Left colon (tissue), 2 donors: ENCODE measurements at regions not wholly inside any gene's neighbourhood (a gene's known extent, or its start where the extent isn't known, plus 50 kb on each side); places are given as distances from the start of the nearest gene placed in this dataset.
"Not testable (repeated sequence)": the region's sequence is repeated elsewhere in the genome, so short reads cannot be mapped to it uniquely, and the experiment has no call there.

Experiments used
- ATAC-seq: fragments of 200-7000 bp; cut with Tn5 transposase; one replicate; pipeline ENCODE4 v1.9.1; 2020; ENCODE audit warnings: mild to moderate bottlenecking, moderate library complexity
- DNase-seq, 2 donors: peaks; one replicate each; pipeline ENCODE4 v3.0.0-alpha.2; 2020
- intact Hi-C, 2 donors: fragments of 100-400 bp; cut with DNase I in 1 of 2; cut with micrococcal nuclease in 1 of 2; formaldehyde crosslinking; loops; one replicate each; pipeline versions ENCODE4 v1.11.2 to v1.14.0; 2022; cut with DNase I, micrococcal nuclease
- donor health status: DM: no; HTN: no; CAD: no.
- donor health status: DM: yes; HTN: yes; CAD: no.

GRCh38 chr1:38502758-38503157 is 356.8 kb downstream of the RRAGC start:
- DNase-seq (no peak), ATAC-seq (no peak)
- intact Hi-C loops: no loop called here

GRCh38 chr1:38500891-38501290 is 358.7 kb downstream of the RRAGC start:
- intact Hi-C loops: no loop called here

GRCh38 chr1:38500352-38500751 is 359.2 kb downstream of the RRAGC start:
- ATAC-seq: no peak

More at GRCh38 chr1:38500891-38501290, 358.7 kb downstream of the RRAGC start:
- ATAC-seq (no peak), DNase-seq (no peak)

GRCh38 chr1:38498686-38499085 is 360.9 kb downstream of the RRAGC start:
- ATAC-seq (no peak), DNase-seq (no peak)
- intact Hi-C loops: no loop called here

More at GRCh38 chr1:38500352-38500751, 359.2 kb downstream of the RRAGC start:
- intact Hi-C loops: no loop called here
- no peak for DNase-seq

- ATAC-seq: no peak
- intact Hi-C loops: no loop called here
- no peak for DNase-seq
These were observed 361.5 kb downstream of the RRAGC start for GRCh38 chr1:38497921-38498656.

GRCh38 chr1:38493306-38493705 is 366.3 kb downstream of the RRAGC start:
- ATAC-seq, intact Hi-C loops: not testable (repeated sequence)

GRCh38 chr1:38489844-38490270 is 369.7 kb downstream of the RRAGC start:
- peak in 1 of 2 donors; percentile 29 for DNase-seq
- intact Hi-C loops: no loop called here
- no peak for ATAC-seq

More at GRCh38 chr1:38493306-38493705, 366.3 kb downstream of the RRAGC start:
- not testable (repeated sequence) for DNase-seq

- DNase-seq: no peak
- intact Hi-C loops: no loop called here
- no peak for ATAC-seq
These were observed 371.2 kb downstream of the RRAGC start for GRCh38 chr1:38488162-38488898.

GRCh38 chr1:38487396-38487795 is 372.2 kb downstream of the RRAGC start:
- intact Hi-C loops: no loop called here
- no peak for DNase-seq
- no peak for ATAC-seq

- DNase-seq (no peak), ATAC-seq (no peak)
- intact Hi-C loops: no loop called here
These were observed 373.5 kb downstream of the RRAGC start for GRCh38 chr1:38486085-38486484.

GRCh38 chr1:38481871-38482826 is 377.4 kb downstream of the RRAGC start:
- ATAC-seq: no peak
- no peak for DNase-seq
- intact Hi-C loops: no loop called here

- intact Hi-C loops, DNase-seq, ATAC-seq: not testable (repeated sequence)
These were observed 379.9 kb downstream of the RRAGC start for GRCh38 chr1:38479662-38480061.

GRCh38 chr1:38477811-38478210 is 381.8 kb downstream of the RRAGC start:
- DNase-seq: no peak
- intact Hi-C loops: no loop called here
- no peak for ATAC-seq

- intact Hi-C loops: no loop called here
- no peak for ATAC-seq
- DNase-seq: no peak
These were observed 382.8 kb downstream of the RRAGC start for GRCh38 chr1:38476850-38477178.

GRCh38 chr1:38476111-38476849 is 383.3 kb downstream of the RRAGC start:
- intact Hi-C loops: no loop called here
- no peak for ATAC-seq
- no peak for DNase-seq

GRCh38 chr1:38475624-38476005 is 384.0 kb downstream of the RRAGC start:
- no peak for DNase-seq
- intact Hi-C loops: no loop called here
- ATAC-seq: no peak

GRCh38 chr1:38474738-38475623 is 384.6 kb downstream of the RRAGC start:
- DNase-seq (peak in 1 of 2 donors; percentile 7), ATAC-seq (no peak)
- intact Hi-C loops: no loop called here

GRCh38 chr1:38466487-38466886 is 393.1 kb downstream of the RRAGC start:
- intact Hi-C loops: no loop called here
- no peak for DNase-seq
- no peak for ATAC-seq
